ENCODE measurements at regions not wholly inside any gene's neighbourhood (a gene's known extent, or its start where the extent isn't known, plus 50 kb on each side); places are given as distances from the start of the nearest gene placed in this dataset.
A peak's percentile ranks its signal among the peaks of the same experiment; 100 is the strongest.
"Not testable (repeated sequence)": the region's sequence is repeated elsewhere in the genome, so short reads cannot be mapped to it uniquely, and the experiment has no call there.

DNA sequence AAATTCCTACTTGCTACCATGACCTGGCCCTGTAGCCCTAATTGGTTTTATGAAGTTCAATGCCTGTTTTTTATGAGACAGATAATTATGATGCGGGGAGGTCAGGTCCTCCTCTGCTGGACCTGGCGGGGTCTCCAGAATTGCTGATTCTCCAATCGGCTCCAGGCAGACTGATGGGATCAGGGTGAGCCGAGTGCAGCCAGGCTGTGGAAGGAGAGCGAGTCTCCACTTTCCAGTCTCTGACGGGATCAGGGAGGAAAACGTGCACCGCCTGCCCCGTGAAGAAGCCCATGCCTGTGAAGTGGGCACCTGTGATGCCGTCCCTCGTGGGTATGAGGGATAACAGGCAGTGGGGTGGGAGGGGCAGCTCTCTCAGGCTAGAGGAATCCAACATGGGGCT is 71.5 kb upstream of the HSPA9 start:
- DNase-seq: no peak

DNA sequence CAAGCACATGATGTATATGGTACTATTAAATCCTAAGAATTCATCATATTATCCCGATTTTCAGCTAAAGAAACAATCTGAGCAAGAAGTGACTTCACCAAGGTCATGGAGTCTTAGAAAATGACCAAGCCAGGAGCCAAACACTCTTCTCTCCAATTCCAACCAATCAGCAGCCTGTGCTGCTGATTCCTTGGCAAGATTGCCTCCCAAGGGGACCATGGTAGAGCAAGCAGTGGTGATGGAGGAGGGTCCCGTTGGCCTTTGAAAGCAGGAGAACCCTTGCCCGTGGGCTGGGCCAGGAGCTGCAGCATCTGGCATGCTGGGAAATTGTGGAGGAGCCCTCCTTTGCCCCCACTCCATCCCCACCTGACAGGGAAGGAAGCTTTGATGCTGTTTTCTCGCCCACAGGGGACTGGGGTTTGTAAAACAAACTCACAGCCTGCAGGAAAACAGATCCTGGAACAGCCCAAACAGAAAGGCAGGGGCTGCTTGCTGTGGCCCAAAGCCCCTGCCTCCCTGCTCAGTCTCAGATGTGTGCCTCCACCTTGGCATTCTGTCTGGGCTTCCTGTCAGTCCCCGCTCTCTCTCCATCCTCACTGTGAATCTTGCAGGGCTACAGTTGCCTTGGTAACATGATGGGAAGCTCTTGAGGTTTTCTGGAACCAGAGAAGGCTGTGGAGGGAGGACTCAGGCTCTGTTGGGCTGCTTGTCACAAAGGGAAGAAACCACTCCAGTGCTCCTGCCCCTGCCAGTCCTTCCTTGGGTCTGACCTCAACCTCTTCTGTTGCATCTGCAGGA is 70.8 kb upstream of the HSPA9 start:
- DNase-seq: peak; percentile 44

DNA sequence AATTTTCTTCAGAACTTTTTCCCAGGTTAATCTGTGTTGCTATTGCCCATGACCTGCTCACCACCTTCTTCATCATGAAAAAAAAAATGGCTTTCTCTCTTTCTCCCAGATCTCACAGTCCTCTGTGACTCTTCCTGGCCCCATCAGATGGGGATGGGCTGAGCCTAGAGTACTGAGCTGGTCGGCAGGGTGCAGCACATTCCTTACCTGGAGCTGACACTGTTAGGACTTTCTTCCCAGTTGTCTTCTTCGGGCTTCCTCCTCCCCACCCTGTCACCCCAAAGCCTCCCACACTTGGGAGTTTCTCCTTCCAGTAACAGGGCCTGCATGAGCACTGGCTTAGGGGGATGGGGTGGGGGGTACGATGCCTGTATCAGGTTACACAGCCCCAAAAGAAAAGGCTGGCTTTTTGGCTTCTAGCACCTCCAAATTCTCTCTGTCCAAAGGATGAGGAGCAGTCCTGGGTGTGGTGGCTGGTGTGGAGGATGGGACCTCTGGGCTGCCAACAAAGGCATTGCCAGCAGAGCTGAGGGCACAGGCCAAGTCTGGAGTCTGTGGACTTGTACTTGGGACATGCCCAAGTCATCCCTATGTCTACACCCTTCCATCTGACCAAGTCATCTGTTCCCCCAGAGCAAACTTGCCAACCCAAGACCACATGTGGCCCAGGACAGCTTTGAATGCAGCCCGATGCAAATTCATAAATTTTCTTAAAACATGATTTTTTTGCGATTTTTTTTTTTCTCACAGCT is 68.0 kb upstream of the HSPA9 start:
- DNase-seq: peak; percentile 61

DNA sequence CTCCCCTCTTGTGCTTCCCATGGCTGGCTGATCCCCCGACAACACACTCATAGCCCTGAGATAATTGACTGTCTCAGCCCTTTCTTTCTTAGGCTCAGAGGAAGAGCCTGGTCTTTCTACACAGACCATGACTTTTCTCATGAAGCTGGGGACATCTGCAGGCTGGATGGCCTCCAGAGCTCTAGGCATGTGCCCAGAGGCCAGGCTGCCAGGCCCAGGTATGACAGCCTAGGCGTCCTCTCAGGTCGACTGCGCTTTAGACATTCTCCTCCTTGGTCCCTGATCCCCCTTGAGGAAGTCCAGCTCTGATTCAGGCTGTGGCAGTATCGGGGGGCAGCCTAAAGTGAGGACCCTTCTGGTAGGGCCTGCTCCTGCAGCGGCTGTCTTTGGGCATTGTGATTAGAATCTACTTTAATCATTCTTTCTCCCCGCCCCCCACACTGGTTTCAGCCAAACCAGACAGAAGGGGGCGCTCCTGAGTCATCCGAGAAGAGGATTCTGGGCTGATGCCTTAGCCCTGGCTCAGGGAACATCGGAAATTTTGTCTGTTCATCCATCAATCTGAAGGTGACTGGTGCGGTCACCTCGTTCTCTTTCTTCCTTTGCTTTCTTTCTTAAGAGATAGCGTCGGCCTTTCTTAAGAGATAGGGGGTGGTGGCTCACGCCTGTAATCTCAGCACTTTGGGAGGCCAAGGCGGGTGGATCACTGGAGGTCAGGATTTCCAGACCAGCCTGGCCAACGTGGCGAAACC is 66.5 kb upstream of the HSPA9 start:
- DNase-seq: peak; percentile 47

DNA sequence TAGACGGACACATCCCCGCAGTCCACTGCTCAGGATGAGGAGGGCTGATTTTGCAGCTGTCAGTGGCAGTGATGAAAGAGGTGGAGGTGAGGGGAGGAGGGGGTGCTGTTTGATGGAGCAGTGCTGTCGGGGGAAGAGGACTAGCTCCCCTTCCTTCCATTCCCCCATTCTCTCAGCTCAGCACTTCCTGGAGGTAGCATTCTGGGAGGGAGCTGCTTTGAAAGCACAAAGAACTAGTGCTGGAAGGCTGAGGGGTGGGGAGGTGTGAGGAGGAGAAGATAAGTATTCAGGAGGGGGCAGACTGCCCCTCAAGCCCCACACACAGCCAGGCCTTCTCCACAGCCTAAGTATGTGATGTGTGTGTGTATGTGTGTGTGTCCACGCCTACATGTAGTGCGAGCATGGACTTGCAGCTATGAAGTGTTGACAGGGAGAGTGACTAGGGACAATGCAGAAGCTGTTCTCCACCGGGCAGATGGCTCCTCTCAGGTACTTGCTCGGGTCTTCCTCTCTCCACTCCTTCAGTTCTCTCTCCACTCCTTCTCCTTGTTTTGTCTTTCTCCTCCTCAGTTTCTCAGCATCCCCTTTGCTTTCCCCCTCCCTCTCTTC is 65.5 kb upstream of the HSPA9 start:
- no peak for DNase-seq

DNA sequence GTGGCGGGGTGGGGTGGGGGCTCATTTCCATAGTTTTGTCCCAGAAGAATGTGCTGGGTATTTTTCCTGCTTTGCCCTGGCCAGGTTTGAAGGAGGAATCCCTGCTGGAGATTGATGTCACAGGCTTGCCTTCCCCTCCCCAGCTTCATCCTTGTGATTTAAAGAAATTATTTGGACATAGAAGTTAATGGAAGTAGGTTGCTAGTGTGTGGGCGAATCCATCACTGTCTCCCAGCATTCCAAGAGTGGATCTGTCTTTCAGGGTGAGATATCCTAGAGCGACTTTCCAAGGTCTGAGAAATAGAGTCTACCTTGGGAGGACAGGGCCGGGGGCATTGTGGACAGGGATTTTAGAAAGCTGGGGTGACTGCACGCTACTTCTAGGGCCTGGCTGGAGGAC is 64.9 kb upstream of the HSPA9 start:
- DNase-seq: no peak

DNA sequence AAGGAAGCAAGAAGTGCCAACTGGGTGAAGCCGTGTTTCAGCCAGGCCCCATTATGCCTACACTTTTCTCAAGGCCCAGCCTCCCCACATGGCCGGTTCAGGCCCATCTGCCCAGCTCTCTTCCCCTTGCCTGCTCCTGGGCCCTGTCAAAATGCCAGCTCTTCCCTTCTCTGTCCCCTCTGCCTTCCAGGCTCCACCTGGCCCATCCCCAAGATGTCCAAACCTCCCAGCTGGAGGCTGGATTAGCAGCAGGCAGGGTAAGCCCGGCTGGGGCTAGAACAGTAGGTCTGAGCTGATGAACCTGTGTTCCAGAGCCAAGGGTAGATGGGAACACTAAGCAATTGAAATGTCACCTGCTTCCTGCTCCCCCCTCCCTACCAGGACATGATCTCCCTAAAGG is 64.1 kb upstream of the HSPA9 start:
- DNase-seq: peak; percentile 82

DNA sequence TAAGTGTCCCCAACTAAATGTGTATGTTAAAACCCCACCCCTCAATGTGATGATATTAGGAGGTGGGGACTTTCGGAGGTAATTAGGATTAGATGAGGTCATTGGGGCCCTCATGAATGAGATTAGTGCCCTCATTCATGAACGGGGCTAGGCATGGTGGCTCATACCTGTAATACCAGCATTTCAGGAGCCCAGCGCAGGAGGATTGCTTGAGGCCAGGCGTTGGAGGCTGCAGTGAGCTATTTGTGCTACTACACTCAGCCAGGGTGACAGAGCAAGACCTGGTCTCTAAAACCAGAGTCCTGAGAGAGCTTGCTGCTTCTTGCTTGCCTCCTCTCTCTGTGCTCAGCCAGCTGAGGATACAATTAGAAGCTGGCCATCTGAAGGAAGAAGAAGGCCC is 62.1 kb upstream of the HSPA9 start:
- DNase-seq: no peak

DNA sequence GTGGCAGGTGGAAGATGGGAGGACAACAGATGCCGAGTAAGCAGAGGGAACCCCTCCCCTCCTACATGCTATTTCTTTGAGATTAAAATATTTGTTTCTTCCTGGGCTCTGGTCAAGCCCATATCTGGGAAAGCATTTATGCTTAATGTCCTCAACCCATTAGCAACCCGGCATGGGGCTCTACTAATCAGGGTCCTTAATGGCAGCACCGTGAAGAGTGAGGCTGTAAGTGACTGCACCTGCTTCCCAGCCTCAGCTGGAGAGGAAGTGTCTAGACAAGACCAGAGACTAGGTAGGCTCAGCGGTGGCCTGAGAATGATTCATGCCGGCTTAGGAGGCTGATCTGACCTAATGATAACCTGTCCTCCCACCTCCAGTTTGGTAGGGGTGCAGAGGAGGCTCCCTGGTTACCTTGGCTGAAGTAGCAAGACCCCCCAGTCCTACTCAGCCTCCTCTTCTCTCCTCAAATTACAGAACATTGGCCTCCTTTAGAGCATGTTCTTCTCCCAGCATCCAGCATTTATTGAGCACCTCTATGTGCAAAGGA is 61.3 kb upstream of the HSPA9 start:
- DNase-seq: no peak

DNA sequence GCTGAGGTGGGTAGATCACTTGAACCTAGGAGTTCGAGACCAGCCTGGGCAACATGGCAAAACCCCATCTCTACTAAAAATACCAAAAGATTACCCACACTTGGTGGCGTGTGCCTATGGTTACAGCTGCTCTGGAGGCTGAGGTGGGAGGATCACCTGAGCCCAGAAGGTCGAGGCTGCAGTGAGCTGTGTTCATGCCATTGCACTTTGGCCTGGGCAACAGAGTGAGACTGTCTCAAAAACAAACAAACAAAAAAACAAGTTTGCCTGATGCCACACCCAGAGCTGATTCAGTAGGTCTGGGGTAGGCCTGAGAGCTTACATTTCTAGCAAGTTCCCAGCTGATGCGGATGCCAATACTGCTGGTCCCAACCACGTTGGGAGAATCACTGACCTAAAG is 60.5 kb upstream of the HSPA9 start:
- DNase-seq: no peak

DNA sequence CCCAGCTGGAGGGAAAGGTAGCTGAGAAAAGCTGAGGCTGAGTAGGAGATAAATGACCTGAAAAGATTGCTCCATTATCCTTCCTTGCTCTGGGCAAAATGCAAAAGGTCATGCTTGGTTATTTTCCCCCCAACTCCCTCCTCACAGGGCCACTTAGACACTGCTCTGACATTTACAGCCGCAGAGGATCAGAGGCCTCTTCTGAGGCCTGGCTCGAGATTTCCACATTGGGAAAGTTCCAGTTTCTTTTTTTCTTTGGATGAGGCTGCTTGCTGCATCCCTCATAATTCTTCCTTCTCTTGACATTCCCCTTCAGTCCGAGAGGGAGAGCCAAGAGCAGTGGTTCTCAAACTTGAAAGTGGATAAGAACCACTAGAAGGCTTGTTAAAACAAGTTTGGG is 60.1 kb upstream of the HSPA9 start:
- no peak for DNase-seq

DNA sequence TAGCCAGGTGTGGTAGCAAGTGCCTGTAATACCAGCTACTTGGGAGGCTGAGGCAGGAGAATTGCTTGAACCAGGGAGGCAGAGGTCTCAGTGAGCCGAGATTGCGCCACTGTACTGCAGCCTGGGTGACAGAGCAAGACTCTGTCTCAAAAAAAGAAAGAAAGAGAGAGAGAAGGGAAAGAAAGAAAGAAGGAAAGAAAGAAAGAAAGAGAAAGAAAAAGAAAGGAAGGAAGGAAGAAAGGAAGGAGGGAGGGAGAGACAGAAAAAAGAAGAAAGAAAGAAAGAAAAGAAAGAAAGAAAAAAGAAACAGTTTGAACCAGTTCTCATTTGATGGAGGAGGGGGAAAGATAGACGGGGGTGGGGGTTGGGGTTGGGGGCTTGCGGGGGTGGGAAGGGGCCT is 59.6 kb upstream of the HSPA9 start:
- not testable (repeated sequence) for DNase-seq

DNA sequence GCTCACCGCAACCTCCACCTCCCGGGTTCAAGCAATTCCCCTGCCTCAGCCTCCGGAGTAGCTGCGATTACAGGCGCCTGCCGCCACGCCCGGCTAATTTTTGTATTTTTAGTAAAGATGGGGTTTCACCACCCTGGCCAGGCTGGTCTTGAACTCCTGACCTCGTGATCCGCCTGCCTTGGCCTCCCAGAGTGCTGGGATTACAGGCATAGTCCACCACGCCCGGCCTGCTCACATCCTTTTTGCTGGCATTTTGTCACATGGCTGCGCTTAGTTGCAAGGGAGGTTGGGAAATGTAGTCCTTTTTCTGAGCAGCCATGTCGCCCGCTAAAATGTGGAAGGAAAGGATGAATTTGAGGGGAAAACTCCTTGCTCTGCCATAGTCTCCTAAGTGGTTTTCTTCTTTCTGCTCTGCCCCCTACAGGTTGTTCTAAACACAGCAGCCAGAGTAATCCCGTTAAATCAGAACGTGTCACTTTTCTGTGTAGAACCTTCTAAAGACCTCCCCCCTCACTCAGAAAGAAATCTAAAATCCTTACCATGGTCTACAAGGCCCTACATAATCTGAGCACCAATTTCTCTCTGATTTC is 57.8 kb upstream of the HSPA9 start:
- no peak for DNase-seq

DNA sequence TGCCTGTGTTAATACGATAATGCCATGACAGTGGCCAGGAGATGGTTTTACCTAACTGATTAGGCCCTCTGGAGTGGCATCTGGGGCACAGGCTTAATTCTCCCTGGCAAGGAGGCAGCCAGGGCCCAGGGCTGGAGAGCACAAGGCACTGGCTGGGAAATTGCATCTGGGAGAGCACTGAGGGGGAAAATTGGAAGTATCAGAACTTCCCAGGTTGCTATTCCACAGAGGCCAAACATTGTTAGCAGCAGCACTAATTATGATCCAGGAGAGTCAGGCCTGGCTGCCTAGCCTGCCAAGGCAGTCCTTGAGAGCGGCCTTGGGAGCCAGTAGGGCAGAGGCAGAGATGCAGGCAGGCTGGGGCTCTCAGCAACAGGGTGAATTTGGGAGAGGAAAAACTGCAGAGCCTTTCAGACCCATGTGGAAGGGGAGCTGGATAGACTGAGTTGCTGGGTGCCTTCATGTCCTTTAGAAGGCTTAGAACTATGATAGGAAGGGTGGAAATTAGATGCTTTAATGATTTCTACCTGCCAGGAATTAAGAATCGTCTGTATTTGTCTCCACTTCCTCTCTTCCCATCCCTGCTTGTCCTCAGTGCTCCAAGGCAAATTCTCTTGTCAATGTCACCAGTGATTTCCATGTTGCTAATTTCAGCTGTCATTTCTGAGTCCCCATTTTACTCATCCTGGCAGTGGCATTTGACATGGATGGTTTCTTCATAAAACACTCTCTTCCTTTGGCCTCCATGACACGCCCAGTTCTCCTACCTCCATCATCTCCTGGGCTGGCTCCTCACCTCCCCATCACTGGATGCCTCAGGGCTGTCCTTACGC is 56.1 kb upstream of the HSPA9 start:
- peak; percentile 49 for DNase-seq

DNA sequence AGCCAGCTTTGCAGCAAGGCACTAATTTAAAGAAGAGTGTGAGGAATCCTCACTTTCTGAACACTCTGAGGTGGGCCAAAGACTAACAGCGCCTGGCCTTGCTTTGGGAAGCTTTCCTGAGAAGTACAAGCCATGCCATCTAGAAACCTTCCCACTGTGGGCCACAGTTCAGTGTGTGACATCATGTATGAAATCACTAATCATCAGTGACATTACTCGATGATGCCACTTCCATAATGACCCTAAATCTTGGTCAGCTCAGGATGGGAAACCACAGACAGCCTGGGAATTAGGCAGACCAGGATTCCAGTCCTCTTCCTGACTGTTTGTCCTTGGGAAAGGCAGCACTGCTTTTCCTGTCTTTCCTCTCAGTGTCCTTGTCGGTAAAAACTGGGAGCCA is 54.2 kb upstream of the HSPA9 start:
- DNase-seq: no peak

DNA sequence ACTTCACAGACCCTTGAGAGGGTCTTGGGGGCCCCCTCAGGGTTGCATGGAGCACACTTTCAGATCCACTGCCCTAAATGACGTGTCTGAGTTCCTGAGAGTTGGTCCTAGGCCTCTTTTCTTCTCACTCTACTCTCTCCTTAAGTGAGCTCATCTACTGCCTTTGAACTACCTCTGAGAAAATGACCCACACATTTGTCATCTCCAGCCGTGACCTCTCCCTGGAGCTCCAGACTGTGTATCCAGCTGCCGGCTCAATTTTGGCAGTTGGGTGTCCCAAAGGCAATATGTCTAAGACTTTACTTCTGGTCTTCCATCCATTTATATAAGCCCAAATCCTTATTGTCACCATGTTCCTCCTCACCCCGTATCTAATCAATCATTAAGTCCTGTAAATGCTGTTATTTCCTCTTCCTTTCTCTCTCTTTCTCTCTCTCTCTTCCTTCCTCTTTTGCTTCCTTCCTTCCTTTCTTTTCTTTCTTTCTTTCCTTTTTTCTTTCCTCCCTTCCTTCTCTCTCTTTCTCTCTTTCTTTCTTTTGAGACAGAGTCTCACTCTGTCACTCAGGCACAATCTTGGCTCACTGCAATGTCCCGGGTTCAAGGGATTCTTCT is 51.2 kb upstream of the HSPA9 start:
- DNase-seq: no peak

DNA sequence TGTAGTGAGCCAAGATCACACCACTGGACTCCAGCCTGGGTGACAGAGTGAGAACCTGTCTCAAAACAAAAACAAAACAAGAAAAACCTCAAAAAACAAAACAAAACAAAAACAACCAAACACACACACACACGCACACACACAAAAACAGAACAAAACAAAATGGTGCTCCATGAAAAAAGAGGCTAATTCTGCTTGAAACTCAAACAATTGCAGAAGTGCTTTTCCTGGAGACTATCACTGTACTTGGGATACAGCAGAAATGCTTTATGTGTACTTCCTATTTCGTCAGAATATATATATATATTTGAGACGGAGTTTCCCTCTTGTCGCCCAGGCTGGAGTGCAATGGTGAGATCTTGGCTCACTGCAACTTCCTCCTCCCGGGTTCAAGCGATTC is 49.9 kb upstream of the HSPA9 start:
- DNase-seq: no peak
